Mesenteric fat pad (tissue), 1 donor: ENCODE measurements at regions not wholly inside any gene's neighbourhood (a gene's known extent, or its start where the extent isn't known, plus 50 kb on each side); places are given as distances from the start of the nearest gene placed in this dataset.
"Not testable (repeated sequence)": the region's sequence is repeated elsewhere in the genome, so short reads cannot be mapped to it uniquely, and the experiment has no call there.

Source experiments
- DNase-seq: peaks from one replicate; pipeline ENCODE4 v3.0.0-alpha.2; 2020; ENCODE audit warnings: low spot score
- donor health status: DM: yes; HTN: yes; CAD: no.

- DNase-seq, result not testable (repeated sequence)
Observed at GRCh38 chr2:91742973-91743490, 3051.6 kb downstream of the RPIA start.

- not testable (repeated sequence) for DNase-seq
Observed at GRCh38 chr2:91743910-91744309, 3052.4 kb downstream of the RPIA start.

- DNase-seq, result not testable (repeated sequence)
Observed at GRCh38 chr2:91744700-91745141, 3053.2 kb downstream of the RPIA start.

GRCh38 chr2:91748902-91749301 is 3057.4 kb downstream of the RPIA start:
- no peak for DNase-seq

- DNase-seq, result not testable (repeated sequence)
Observed at GRCh38 chr2:91749665-91750064, 3058.2 kb downstream of the RPIA start.

- not testable (repeated sequence) for DNase-seq
Observed at GRCh38 chr2:91759361-91759941, 3068.0 kb downstream of the RPIA start.

- DNase-seq, result not testable (repeated sequence)
Observed at GRCh38 chr2:91760672-91761071, 3069.2 kb downstream of the RPIA start.

- DNase-seq, result not testable (repeated sequence)
Observed at GRCh38 chr2:91762312-91762711, 3070.8 kb downstream of the RPIA start.

- not testable (repeated sequence) for DNase-seq
Observed at GRCh38 chr2:91763710-91764109, 3072.2 kb downstream of the RPIA start.

GRCh38 chr2:91764581-91765002 is 3073.1 kb downstream of the RPIA start:
- DNase-seq, result not testable (repeated sequence)

- not testable (repeated sequence) for DNase-seq
Observed at GRCh38 chr2:91765018-91765754, 3073.7 kb downstream of the RPIA start.

GRCh38 chr2:91766349-91767048 is 3075.0 kb downstream of the RPIA start:
- DNase-seq, result not testable (repeated sequence)

GRCh38 chr2:91768301-91768700 is 3076.8 kb downstream of the RPIA start:
- not testable (repeated sequence) for DNase-seq

- DNase-seq, result not testable (repeated sequence)
Observed at GRCh38 chr2:91768997-91769396, 3077.5 kb downstream of the RPIA start.

- DNase-seq, result not testable (repeated sequence)
Observed at GRCh38 chr2:91770046-91770575, 3078.6 kb downstream of the RPIA start.

GRCh38 chr2:91771604-91772003 is 3080.1 kb downstream of the RPIA start:
- DNase-seq, result not testable (repeated sequence)

- not testable (repeated sequence) for DNase-seq
Observed at GRCh38 chr2:91772240-91772937, 3080.9 kb downstream of the RPIA start.

- DNase-seq, result not testable (repeated sequence)
Observed at GRCh38 chr2:91773810-91774209, 3082.3 kb downstream of the RPIA start.

GRCh38 chr2:91775193-91775592 is 3083.7 kb downstream of the RPIA start:
- not testable (repeated sequence) for DNase-seq

GRCh38 chr2:91780324-91780723 is 3088.9 kb downstream of the RPIA start:
- DNase-seq, result not testable (repeated sequence)

- not testable (repeated sequence) for DNase-seq
Observed at GRCh38 chr2:91809391-91809790, 3061.8 kb upstream of the TEKT4 start.
